ENCODE measurements at regions not wholly inside any gene's neighbourhood (a gene's known extent, or its start where the extent isn't known, plus 50 kb on each side); places are given as distances from the start of the nearest gene placed in this dataset.

DNA sequence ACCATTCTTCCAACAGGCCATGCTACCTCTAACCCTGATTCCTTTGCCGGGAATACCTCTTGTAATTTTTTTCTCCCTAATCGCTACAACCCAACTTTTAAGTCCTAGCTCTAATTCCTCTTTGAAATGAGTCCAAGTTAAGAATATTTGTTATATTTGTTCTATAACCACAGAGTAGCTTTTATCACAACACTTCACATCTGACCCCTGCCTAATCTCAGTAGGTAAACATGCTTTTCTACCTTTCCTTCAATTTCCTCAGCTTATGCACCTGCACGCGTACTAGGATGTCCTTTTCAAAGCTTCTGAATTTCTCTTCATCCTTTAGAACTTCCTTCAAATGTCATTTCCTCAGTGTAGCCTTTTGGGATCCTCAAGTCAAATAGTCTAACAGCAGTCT, 915.5 kb upstream of the LCORL start:
- no peak overlapping the region for H3K27ac ChIP-seq
- TF ChIP-seq POLR2AphosphoS5 (IDR thresholded peaks at IDR 0.05): peak in 1 of 3 donors; percentile 12
- TF ChIP-seq, protein P1, sequence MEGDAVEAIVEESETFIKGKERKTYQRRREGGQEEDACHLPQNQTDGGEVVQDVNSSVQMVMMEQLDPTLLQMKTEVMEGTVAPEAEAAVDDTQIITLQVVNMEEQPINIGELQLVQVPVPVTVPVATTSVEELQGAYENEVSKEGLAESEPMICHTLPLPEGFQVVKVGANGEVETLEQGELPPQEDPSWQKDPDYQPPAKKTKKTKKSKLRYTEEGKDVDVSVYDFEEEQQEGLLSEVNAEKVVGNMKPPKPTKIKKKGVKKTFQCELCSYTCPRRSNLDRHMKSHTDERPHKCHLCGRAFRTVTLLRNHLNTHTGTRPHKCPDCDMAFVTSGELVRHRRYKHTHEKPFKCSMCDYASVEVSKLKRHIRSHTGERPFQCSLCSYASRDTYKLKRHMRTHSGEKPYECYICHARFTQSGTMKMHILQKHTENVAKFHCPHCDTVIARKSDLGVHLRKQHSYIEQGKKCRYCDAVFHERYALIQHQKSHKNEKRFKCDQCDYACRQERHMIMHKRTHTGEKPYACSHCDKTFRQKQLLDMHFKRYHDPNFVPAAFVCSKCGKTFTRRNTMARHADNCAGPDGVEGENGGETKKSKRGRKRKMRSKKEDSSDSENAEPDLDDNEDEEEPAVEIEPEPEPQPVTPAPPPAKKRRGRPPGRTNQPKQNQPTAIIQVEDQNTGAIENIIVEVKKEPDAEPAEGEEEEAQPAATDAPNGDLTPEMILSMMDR (IDR thresholded peaks at IDR 0.05): no peak
- H3K9me3 ChIP-seq: no peaks in the 10 kb centered on the region
- DNase-seq: peak in 1 of 2 donors; percentile 32
- no peak overlapping the region for H3K4me3 ChIP-seq
- H3K36me3 ChIP-seq: no peaks in the 10 kb centered on the region
- H3K27me3 ChIP-seq: no peaks in the 10 kb centered on the region
- H3K4me1 ChIP-seq: peaks cover 0 to 13% (median 7%) of the 10 kb centered on the region in 4 donors
- WGBS, 5 donors: 31 to 53% (median 46%) methylated on average over 4 of the region's 4 CpGs
- intact Hi-C loops (cut with DNase I; ENCODE audit: low total_unique reads): no loop called here

- H3K27ac ChIP-seq: no peak overlapping the region
- TF ChIP-seq, protein P1 (IDR thresholded peaks at IDR 0.05): no peak
- no peak for TF ChIP-seq POLR2AphosphoS5 (IDR thresholded peaks at IDR 0.05)
- no peak for TF ChIP-seq POLR2A (IDR thresholded peaks at IDR 0.05)
- TF ChIP-seq EP300 (IDR thresholded peaks at IDR 0.05): no peak
- H3K36me3 ChIP-seq: no peaks in the 10 kb centered on the region
- H3K27me3 ChIP-seq: no peaks in the 10 kb centered on the region
- H3K4me3 ChIP-seq: no peak overlapping the region
- H3K9me3 ChIP-seq: no peaks in the 10 kb centered on the region
- no peak for DNase-seq
- intact Hi-C loops (cut with DNase I; ENCODE audit: low total_unique reads): no loop called here
- peaks cover 0 to 13% (median 7%) of the 10 kb centered on the region in 4 donors for H3K4me1 ChIP-seq
- WGBS, 5 donors: 62 to 75% (median 70%) methylated on average over 7 of the region's 7 CpGs
Observed at GRCh38 chr4:18935659-18936345, 914.2 kb upstream of the LCORL start.

DNA sequence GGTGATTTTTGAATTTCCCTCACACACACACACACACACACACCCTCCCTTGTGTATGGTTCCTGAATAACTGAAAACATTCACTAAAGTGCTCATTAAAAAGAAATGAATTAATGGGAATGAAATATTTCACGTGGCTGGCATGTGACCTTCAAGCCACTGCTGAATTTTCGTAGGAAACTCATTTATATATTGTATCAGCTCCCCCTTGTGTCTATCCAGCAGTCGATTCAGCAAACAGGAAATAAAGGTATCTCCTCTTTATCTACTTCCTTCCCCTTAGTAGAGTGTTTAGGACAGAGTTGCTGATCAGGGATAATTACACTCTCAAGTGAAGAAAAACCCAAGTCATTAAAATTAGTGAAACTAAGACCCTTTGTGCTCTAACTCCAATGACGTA, 912.6 kb upstream of the LCORL start:
- TF ChIP-seq POLR2A (IDR thresholded peaks at IDR 0.05): no peak
- no peak for TF ChIP-seq POLR2AphosphoS5 (IDR thresholded peaks at IDR 0.05)
- TF ChIP-seq EP300 (IDR thresholded peaks at IDR 0.05): no peak
- TF ChIP-seq, protein P1 (IDR thresholded peaks at IDR 0.05): no peak
- intact Hi-C loops (cut with DNase I; ENCODE audit: low total_unique reads): no loop called here
- no peak overlapping the region for H3K4me3 ChIP-seq
- H3K27me3 ChIP-seq: no peaks in the 10 kb centered on the region
- H3K27ac ChIP-seq: no peak overlapping the region
- no peaks in the 10 kb centered on the region for H3K36me3 ChIP-seq
- WGBS, 5 donors: 38 to 55% (median 48%) methylated on average over 4 of the region's 4 CpGs
- DNase-seq: no peak
- H3K9me3 ChIP-seq: no peaks in the 10 kb centered on the region
- H3K4me1 ChIP-seq: peaks cover 0 to 13% (median 7%) of the 10 kb centered on the region in 4 donors

DNA sequence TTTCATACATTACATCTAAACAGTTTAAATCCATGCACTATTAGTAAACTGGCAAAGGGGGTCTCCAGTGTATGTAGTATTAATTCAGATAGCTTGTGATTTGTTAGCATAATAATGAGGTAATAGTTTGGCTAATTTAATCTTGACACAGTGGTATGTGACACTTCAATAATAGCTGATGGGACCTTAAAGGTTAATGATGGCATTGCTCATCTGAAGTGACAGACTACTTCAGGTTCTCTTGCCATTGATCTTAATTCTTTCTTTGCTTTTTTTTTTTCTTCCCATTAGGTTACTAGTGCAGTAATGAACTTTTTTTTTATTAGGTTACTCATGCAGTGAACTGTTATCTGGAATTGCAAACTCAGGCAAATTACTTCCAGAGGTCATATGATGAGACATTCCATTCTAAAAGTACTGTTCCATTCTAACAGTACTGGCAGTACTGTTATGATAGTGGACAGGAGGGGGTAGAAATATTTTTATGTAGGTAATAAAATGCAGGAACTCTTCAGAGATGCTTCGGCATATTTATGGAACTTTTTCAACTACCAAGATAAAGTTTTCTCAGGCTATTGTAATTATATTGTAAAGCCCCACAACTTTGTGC, 911.3 kb upstream of the LCORL start:
- WGBS, 5 donors: 90 to 97% (median 90%) methylated on average over 1 of the region's 1 CpG

More for the DNA sequence above, 911.3 kb upstream of the LCORL start:
- DNase-seq: no peak
- Histone ChIP-seq H3K36me3 (no peaks in the 10 kb centered on the region), H3K27ac (no peak overlapping the region), H3K9me3 (no peaks in the 10 kb centered on the region), H3K27me3 (no peaks in the 10 kb centered on the region), H3K4me3 (no peak overlapping the region), H3K4me1 (peaks cover 0 to 13% (median 7%) of the 10 kb centered on the region in 4 donors)
- intact Hi-C loops (cut with DNase I; ENCODE audit: low total_unique reads): no loop called here
- TF ChIP-seq, protein P1 (IDR thresholded peaks at IDR 0.05): no peak
- TF ChIP-seq EP300 (IDR thresholded peaks at IDR 0.05) (no peak), POLR2A (IDR thresholded peaks at IDR 0.05) (no peak), POLR2AphosphoS5 (IDR thresholded peaks at IDR 0.05) (no peak)
